ENCODE measurements at regions not wholly inside any gene's neighbourhood (a gene's known extent, or its start where the extent isn't known, plus 50 kb on each side); places are given as distances from the start of the nearest gene placed in this dataset.

DNA sequence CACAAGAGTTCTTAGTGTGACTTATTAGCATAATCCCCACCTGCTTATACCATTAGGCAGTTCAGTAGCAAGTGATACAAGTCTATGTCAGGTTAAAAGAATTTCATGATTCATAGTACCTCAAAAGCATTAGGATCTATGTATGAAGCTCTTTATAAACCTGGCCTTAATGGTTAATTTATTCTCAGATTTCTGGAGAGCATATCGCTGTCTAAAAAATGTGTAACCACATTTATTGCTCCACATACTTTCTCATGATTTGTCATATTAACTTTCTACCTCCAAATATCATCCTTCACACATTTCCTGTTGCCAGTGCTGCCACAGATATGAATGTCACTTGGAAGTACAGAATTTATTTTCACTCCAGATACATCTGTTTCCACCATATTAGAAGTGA lies 332.8 kb upstream of the MAP2 start:
- Histone ChIP-seq H3K79me2 (ENCODE audit: insufficient read depth, low read length) (no peaks in the 10 kb centered on the region), H3K4me3 (replicated peaks in 1 of 3; ENCODE audit: low read depth in 2 of 3, low read length in 3 of 3) (no peak overlapping the region), H3K9me3 (replicated peaks in 1 of 2; ENCODE audit: control insufficient read depth in 1 of 2, insufficient read depth in 1 of 2, low read length in 2 of 2) (no peaks in the 10 kb centered on the region), H3K4me2 (replicated peaks; ENCODE audit: extremely low read depth, low read length, poor library complexity, severe bottlenecking) (no peak overlapping the region), H3K4me1 (ENCODE audit: control insufficient read depth in 1 of 2, insufficient read depth in 2 of 2, low read length in 2 of 2) (no peaks in the 10 kb centered on the region), H3K36me3 (replicated peaks in 1 of 2; ENCODE audit: control insufficient read depth in 1 of 2, insufficient read depth in 2 of 2, low read length in 2 of 2) (no peaks in the 10 kb centered on the region), H3K27ac (ENCODE audit: low read depth in 1 of 2, low read length in 2 of 2) (no peak overlapping the region), H3K9ac (ENCODE audit: insufficient read depth, low read length, poor library complexity, severe bottlenecking) (no peak overlapping the region), H4K20me1 (ENCODE audit: insufficient read depth, low read length) (no peaks in the 10 kb centered on the region), H3K27me3 (ENCODE audit: control insufficient read depth in 2 of 2, insufficient read depth in 2 of 2, low read length in 2 of 2) (no peaks in the 10 kb centered on the region), H2AFZ (ENCODE audit: insufficient read depth, low read depth, low read length, poor library complexity, severe bottlenecking) (no peak overlapping the region)
- no peak for DNase-seq
- TF ChIP-seq, protein P1, sequence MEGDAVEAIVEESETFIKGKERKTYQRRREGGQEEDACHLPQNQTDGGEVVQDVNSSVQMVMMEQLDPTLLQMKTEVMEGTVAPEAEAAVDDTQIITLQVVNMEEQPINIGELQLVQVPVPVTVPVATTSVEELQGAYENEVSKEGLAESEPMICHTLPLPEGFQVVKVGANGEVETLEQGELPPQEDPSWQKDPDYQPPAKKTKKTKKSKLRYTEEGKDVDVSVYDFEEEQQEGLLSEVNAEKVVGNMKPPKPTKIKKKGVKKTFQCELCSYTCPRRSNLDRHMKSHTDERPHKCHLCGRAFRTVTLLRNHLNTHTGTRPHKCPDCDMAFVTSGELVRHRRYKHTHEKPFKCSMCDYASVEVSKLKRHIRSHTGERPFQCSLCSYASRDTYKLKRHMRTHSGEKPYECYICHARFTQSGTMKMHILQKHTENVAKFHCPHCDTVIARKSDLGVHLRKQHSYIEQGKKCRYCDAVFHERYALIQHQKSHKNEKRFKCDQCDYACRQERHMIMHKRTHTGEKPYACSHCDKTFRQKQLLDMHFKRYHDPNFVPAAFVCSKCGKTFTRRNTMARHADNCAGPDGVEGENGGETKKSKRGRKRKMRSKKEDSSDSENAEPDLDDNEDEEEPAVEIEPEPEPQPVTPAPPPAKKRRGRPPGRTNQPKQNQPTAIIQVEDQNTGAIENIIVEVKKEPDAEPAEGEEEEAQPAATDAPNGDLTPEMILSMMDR (IDR thresholded peaks at IDR 0.05), result no peak
- Mint-ChIP-seq H3K4me1 (no peaks in the 10 kb centered on the region), H3K27ac (no peak overlapping the region), H3K4me3 (no peak overlapping the region), H3K9me3 (peaks cover 0 to 1% (median 0%) of the 10 kb centered on the region in 7 donors), H3K27me3 (ENCODE audit: low read depth in 3 of 3) (peaks cover 0 to 2% (median 0%) of the 10 kb centered on the region in 3 donors), H3K36me3 (no peaks in the 10 kb centered on the region)
- intact Hi-C loops (cut with micrococcal nuclease), result no loop called here
- no CpG with 5 or more reads among the region's 1 CpG for WGBS (ENCODE audit: insufficient coverage)

DNA sequence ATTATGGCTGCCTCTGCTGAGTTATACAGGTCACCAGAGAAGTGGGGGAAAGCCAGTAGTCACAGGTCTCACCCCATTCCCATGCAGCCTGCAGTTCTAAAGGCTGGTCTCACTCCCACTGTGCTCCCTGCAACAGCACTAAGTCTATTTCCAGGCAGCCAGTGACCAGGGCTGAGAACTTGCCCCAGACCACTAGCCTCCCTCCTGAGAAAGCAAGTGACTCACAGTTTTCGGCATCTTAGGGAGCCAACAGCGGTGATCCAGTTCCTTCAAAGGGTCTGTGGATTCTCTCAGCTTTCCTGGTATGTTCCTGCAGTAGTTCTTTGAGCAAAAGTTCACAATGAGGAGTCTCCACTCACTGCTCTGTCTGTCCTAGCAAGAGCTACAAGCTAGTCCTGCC lies 329.6 kb upstream of the MAP2 start:
- DNase-seq, result no peak
- Histone ChIP-seq H3K27me3 (ENCODE audit: control insufficient read depth in 2 of 2, insufficient read depth in 2 of 2, low read length in 2 of 2) (no peaks in the 10 kb centered on the region), H3K4me1 (ENCODE audit: control insufficient read depth in 1 of 2, insufficient read depth in 2 of 2, low read length in 2 of 2) (no peaks in the 10 kb centered on the region), H3K9ac (ENCODE audit: insufficient read depth, low read length, poor library complexity, severe bottlenecking) (no peak overlapping the region), H3K4me2 (replicated peaks; ENCODE audit: extremely low read depth, low read length, poor library complexity, severe bottlenecking) (no peak overlapping the region), H3K79me2 (ENCODE audit: insufficient read depth, low read length) (no peaks in the 10 kb centered on the region), H4K20me1 (ENCODE audit: insufficient read depth, low read length) (no peaks in the 10 kb centered on the region), H3K9me3 (replicated peaks in 1 of 2; ENCODE audit: control insufficient read depth in 1 of 2, insufficient read depth in 1 of 2, low read length in 2 of 2) (peaks cover 0 to 5% of the 10 kb centered on the region in 2 donors), H3K36me3 (replicated peaks in 1 of 2; ENCODE audit: control insufficient read depth in 1 of 2, insufficient read depth in 2 of 2, low read length in 2 of 2) (no peaks in the 10 kb centered on the region), H3K4me3 (replicated peaks in 1 of 3; ENCODE audit: low read depth in 2 of 3, low read length in 3 of 3) (no peak overlapping the region), H2AFZ (ENCODE audit: insufficient read depth, low read depth, low read length, poor library complexity, severe bottlenecking) (no peak overlapping the region), H3K27ac (ENCODE audit: low read depth in 1 of 2, low read length in 2 of 2) (no peak overlapping the region)
- Mint-ChIP-seq H3K27ac (no peak overlapping the region), H3K36me3 (no peaks in the 10 kb centered on the region), H3K27me3 (ENCODE audit: low read depth in 3 of 3) (peaks cover 0 to 2% (median 0%) of the 10 kb centered on the region in 3 donors), H3K9me3 (peaks cover 0 to 5% (median 0%) of the 10 kb centered on the region in 7 donors), H3K4me1 (no peaks in the 10 kb centered on the region), H3K4me3 (no peak overlapping the region)
- intact Hi-C loops (cut with micrococcal nuclease), result no loop called here
- WGBS (ENCODE audit: insufficient coverage), result 100% methylated on average over 2 of the region's 2 CpGs
- TF ChIP-seq, protein P1 (IDR thresholded peaks at IDR 0.05), result no peak
